HL-60 (cell line): ENCODE measurements at regions not wholly inside any gene's neighbourhood (a gene's known extent, or its start where the extent isn't known, plus 50 kb on each side); places are given as distances from the start of the nearest gene placed in this dataset.

ENCODE experiments used
- POLR2AphosphoS5 ChIP-seq: IDR thresholded peaks from 2 replicates; pipeline ENCODE4 v1.6.1; 2012; ENCODE audit warnings: low read depth
- SPI1 ChIP-seq: IDR thresholded peaks from 2 replicates; pipeline ENCODE4 v1.6.1; 2012; ENCODE audit warnings: low read depth, mild to moderate bottlenecking, borderline replicate concordance
- TF ChIP-seq, protein P1 (sequence below): IDR thresholded peaks from one replicate; pipeline ENCODE4 v1.5.1; 2011; ENCODE audit warnings: low read length, control low read depth, inconsistent platforms; ENCODE audit not compliant: insufficient read depth

DNA sequence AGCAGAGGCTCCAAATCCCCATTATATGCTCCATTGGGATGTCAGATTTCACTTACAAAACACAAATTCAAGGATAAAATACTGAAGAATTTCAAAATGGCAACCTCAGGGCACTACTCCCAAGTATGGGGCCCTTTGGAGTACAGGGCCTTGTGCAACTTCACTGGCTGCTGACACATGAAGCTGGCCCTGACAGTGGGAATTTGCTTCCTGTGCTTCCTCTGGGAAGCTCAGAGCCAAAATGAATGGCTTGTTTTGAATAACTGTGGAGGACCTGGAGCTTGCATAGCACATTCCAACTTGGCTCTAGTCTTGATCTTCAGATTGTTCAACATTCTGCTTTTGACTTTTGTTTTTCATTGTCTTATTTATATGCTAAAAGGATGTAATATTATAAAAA lies 52.3 kb upstream of the HNF1B start:
- TF ChIP-seq, protein P1, sequence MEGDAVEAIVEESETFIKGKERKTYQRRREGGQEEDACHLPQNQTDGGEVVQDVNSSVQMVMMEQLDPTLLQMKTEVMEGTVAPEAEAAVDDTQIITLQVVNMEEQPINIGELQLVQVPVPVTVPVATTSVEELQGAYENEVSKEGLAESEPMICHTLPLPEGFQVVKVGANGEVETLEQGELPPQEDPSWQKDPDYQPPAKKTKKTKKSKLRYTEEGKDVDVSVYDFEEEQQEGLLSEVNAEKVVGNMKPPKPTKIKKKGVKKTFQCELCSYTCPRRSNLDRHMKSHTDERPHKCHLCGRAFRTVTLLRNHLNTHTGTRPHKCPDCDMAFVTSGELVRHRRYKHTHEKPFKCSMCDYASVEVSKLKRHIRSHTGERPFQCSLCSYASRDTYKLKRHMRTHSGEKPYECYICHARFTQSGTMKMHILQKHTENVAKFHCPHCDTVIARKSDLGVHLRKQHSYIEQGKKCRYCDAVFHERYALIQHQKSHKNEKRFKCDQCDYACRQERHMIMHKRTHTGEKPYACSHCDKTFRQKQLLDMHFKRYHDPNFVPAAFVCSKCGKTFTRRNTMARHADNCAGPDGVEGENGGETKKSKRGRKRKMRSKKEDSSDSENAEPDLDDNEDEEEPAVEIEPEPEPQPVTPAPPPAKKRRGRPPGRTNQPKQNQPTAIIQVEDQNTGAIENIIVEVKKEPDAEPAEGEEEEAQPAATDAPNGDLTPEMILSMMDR = no peak
- TF ChIP-seq SPI1 = no peak
- TF ChIP-seq POLR2AphosphoS5 = no peak
